WTC11 (cell line): ENCODE measurements at regions not wholly inside any gene's neighbourhood (a gene's known extent, or its start where the extent isn't known, plus 50 kb on each side); places are given as distances from the start of the nearest gene placed in this dataset.

Source experiments
- ARID4B ChIP-seq: sonication (generic); formaldehyde crosslinking; IDR thresholded peaks from 2 replicates; pipeline ENCODE4 v1.8.0; 2023; ENCODE audit warnings: missing genetic modification reagents, mild to moderate bottlenecking, borderline replicate concordance
- CTCF ChIP-seq: fragments of 200-600 bp; IDR thresholded peaks from 2 replicates; pipeline ENCODE4 v1.8.0; 2022; ENCODE audit warnings: antibody characterized with exemption
- ELF4 ChIP-seq: sonication (generic); formaldehyde crosslinking; IDR thresholded peaks from 2 replicates; pipeline ENCODE4 v1.8.1; 2022; ENCODE audit warnings: low read depth, mild to moderate bottlenecking, moderate library complexity, missing genetic modification reagents
- GTF2I ChIP-seq: fragments of 250-450 bp; sonication (Bioruptor Pico); conservative IDR thresholded peaks from 2 replicates; pipeline ENCODE4 v1.4.0; 2021; ENCODE audit warnings: mild to moderate bottlenecking
- MLX ChIP-seq: sonication (generic); formaldehyde crosslinking; IDR thresholded peaks from 2 replicates; pipeline ENCODE4 v1.8.1; 2023; ENCODE audit warnings: mild to moderate bottlenecking, missing genetic modification reagents, moderate library complexity
- PREB ChIP-seq: sonication (generic); formaldehyde crosslinking; IDR thresholded peaks from 2 replicates; pipeline ENCODE4 v1.8.1; 2022; ENCODE audit warnings: mild to moderate bottlenecking, missing genetic modification reagents, moderate library complexity, borderline replicate concordance
- STAT6 ChIP-seq: sonication (generic); formaldehyde crosslinking; conservative IDR thresholded peaks from 2 replicates; pipeline ENCODE4 v1.8.1; 2023; ENCODE audit warnings: mild to moderate bottlenecking, low read depth, missing genetic modification reagents, moderate library complexity
- TCF7 ChIP-seq: sonication (generic); formaldehyde crosslinking; IDR thresholded peaks from 2 replicates; pipeline ENCODE4 v1.8.0; 2022; ENCODE audit warnings: mild to moderate bottlenecking, low read depth, missing genetic modification reagents, moderate library complexity

GRCh38 chr18:60060578-60060977, 160.8 kb downstream of the PMAIP1 start:
- TF ChIP-seq STAT6 (no peak), ARID4B (no peak), CTCF (no peak), MLX (CRISPR knock-in tag) (no peak), TCF7 (CRISPR knock-in tag) (no peak), ELF4 (no peak), PREB (CRISPR knock-in tag) (no peak), GTF2I (no peak)
